Cerebellar cortex (tissue), 1 donor: ENCODE measurements at regions not wholly inside any gene's neighbourhood (a gene's known extent, or its start where the extent isn't known, plus 50 kb on each side); places are given as distances from the start of the nearest gene placed in this dataset.

ENCODE experiments used
- DNase-seq: peaks from one replicate; pipeline ENCODE4 v3.0.0-alpha.2; 2015; ENCODE audit warnings: low spot score

- no peak for DNase-seq
These were observed 87.2 kb upstream of the LIFR start for GRCh38 chr5:38643616-38644015.

GRCh38 chr5:38645508-38645907 lies 89.1 kb upstream of the LIFR start:
- no peak for DNase-seq

GRCh38 chr5:38648703-38649291 lies 92.4 kb upstream of the LIFR start:
- DNase-seq = no peak

- no peak for DNase-seq
These were observed 94.1 kb upstream of the LIFR start for GRCh38 chr5:38650540-38650939.

- DNase-seq = no peak
These were observed 94.5 kb upstream of the LIFR start for GRCh38 chr5:38650946-38651345.

DNA sequence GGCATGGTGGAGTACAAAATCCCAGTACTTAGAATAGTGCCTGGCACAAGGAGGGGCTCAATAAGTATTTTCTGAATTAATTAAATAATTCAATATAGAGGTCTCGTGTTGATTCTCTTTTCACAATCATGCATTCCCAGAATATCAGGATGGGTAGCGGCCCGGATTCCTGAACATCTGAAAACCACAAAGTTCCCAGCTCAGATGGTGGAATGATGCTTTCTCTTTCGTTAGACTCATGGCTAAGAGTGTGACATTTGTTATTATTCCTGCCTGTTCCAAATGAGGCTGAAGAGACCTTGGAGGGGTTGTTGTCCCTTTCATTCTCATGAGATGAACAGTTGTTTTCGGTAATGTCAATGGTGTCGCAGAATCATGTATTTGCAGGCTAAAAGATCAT lies 95.4 kb upstream of the LIFR start:
- DNase-seq = no peak

- no peak for DNase-seq
These were observed 96.9 kb upstream of the LIFR start for GRCh38 chr5:38653389-38653788.

DNA sequence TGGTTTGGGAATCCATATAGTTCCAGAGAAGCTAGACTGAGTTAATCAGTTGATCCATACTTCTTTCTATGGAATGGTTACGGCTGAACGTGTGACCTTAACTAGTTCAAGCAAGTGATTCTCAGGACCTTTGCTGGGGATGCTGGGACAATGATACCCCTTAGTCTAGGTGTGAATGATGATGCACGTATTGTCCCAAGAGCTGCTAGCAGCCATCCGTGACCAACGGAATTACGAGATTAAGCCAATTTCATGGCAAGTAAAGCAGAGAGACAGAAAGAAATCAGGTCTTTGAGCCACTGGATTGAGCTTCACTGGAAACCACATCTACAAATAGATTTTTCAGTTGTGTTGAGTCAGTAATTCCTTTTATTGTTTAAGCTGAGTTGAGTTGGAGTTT lies 99.2 kb upstream of the LIFR start:
- no peak for DNase-seq

DNA sequence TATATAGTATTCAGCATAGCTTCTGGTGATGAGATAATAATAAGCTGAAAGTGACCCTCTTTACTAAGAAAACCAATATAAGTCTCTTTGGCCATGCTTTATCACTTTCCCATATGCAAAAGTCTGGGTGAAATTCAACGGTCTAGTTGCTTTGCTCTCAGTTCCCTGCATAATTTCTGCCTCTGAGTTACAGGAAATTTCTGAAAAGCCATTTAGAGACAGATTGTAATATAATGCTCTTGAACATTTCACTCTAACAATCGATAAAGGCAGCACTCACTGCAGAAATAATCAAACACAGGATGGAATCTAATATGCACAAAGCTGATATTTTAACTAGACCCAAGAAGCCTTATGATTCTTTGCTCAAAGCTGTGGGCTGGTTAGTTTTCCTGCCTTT lies 100.1 kb upstream of the LIFR start:
- no peak for DNase-seq

DNA sequence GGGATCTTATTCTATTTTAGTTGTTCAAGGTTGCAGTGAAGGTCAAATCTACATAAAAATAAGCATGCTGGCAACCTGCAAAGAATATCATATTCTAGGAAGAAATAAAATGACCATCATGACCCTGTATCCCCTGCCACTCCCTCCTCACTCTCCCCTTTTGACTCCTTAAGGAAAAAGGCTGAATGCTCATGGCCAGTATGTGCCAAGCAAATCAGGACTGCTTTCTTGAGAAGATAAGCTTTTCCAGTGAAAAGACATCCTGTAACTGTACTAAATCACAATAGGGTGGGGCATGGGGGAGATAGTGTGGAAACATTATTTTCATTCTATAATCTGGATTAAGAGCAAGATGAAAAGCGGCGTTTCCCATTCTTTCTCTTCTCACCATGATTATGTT lies 100.6 kb upstream of the LIFR start:
- no peak for DNase-seq

- DNase-seq = no peak
These were observed 103.8 kb upstream of the LIFR start for GRCh38 chr5:38660194-38660668.

- no peak for DNase-seq
These were observed 105.6 kb upstream of the LIFR start for GRCh38 chr5:38662090-38662489.

GRCh38 chr5:38663249-38663648 lies 106.8 kb upstream of the LIFR start:
- DNase-seq = no peak

DNA sequence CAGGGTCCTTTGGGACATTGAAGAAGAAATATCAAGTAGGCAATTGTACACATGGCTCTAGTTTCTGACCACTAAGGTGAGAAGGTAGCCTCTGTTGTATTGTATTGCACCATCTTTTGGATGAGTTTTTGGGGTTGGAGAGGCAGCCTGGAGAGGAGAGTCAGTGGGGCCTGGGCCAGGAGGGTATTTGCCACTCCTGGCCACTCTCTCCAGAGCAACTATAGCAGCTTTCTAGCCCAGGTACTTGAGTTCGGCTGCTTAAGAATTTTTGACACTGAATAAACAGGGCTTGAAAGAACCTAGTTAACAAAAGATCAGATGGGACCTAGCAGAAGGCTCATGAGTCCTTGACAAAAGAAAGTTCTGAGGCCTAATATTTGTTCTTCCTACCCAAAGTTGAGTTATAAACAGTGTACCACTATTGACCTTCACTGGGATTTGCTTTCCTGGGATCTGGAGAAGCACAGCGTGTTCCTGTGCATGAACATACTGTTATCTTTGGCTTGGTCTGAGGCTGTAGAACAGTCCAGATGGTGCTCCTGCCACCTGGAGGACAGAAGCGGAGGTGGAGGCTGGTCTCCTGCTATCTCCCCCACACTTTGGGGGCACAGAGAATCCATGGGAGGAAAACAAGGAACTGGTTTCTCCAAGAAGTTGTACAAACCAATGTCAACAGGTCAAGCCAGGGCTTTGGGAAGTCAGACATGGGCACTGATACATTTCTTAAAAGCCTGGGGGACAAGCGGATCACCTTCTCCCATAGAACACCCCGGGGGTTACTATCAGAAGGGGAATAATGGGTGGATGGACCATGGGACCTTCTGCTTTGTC lies 110.4 kb upstream of the LIFR start:
- peak; percentile 18 for DNase-seq

DNA sequence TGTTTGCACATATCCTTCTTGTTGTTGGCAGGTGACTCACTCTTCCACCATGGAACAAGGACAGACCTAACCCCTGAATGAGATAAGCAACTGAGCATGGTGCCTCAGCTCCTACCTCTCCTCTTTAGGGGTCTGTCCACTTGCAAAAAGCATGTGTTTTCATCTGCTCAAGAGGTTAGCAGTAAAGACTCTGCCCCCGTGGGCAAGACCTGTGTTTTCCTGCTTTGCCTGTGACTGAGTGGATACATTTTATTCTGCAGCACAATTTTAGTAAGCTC lies 111.0 kb upstream of the LIFR start:
- DNase-seq = no peak

DNA sequence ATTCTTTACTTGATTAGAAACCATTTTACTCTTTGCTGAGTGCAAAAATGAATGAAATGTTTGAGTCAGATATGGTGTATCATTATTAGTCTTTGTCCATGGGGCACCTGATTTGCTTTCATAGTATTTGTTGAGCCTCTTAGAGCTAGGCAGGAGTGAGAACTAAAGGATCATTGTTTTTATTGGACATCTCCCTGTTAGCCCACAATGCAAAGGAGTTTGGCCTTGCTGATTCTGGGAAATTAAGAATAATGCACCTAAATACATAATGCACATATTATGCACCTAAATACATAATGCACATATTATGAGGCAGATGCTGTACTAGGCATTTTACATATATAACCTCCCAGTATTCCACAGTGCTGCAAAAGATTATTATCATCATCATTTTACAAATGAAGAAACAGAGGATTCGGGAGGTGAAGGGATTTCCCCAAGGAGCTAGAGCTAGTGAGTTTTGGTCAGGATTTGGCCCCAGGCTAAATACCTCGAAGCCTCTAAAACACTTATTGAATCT lies 113.0 kb upstream of the LIFR start:
- no peak for DNase-seq

- no peak for DNase-seq
These were observed 113.6 kb upstream of the LIFR start for GRCh38 chr5:38670066-38670465.

- DNase-seq = no peak
These were observed 114.4 kb upstream of the LIFR start for GRCh38 chr5:38670878-38671277.

DNA sequence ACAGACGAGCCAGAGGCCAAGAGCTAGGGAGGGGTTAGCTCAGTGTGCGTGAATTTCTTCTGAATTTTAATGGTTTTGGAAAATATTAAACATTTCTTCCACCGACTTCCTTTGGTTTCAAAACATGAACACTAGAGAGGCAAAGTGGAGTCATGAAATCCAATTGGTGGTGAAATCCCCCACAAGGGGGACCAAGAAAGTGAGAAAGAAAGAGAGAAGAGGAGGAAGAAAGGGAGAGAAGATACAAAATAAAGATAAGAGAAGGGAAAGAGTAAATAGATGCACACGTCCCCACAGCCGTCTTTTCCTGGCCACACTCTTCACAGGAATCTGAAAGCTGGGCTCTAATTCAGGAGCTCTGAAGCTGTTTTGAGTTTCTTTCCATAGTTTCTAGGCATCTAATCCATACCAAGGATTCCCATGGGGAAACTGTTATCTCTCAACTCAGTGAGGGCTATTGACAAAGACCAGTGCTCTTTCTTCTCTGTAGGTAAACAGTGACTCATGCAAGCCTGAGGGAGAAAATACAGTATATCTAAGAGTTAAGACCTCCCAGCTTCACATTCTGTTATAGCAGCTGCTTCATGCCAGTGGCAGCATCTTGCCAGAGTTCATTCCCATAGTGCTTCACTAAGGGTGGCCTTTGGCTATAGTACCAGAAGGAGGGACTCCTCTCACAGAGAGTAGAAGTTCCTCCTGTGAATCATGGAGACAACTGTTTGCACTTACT lies 115.8 kb upstream of the LIFR start:
- DNase-seq = no peak

DNA sequence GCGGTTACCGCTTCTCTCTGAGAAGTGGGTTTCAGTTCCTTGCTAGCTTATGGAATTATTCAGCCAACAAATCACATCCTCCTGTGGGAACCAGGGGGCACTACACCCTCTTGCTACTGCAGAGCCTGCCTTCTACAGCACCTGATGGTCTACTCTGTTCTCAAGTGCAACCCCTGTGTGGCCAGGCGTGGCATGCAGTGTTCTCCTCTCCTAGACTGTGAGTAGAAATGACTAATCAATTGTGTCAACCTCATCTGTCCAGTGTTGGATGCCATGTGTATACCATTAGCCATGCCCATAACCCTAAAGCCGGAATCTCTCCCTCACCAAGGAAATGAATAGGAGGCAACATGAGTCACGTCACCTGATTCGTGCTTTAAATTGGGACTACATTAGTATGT lies 117.2 kb upstream of the LIFR start:
- no peak for DNase-seq

- no peak for DNase-seq
These were observed 119.0 kb upstream of the LIFR start for GRCh38 chr5:38675443-38675842.

DNA sequence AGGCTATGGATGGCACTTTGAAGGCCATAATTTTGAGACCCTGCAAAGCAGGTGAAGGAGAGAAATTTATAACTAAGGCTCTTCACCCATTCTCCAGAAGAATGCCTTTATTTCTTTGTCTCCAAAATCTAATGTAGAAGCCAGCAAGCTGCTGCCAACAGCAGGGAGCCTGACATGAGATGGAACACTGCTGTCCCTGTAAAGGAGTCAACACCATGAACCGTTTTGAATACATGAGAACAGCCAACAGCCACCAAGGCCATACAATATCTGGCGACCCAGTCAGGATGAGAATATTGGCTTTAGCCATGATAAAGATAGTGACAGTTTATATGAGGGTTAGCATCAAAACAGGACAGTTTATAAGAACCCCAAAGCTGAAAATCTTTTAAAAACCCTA lies 121.2 kb upstream of the LIFR start:
- DNase-seq = no peak

DNA sequence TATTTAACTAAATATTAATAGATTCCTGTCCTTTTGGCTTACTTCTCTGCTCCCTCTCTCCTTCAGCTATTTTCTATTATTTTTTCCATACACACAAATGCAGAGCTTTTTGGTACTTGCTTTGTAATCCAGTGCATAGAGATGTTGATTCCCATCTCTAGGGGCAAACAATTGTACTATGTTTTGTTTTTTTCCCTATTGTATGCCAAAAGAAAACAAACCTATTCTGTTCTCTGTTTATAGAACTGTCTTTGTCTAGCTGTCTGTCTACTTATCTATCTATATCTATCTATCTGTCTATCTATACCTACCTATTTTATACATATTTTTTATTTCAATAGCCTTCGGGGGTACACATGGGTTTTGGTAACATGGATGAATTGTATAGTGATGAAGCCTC lies 121.6 kb upstream of the LIFR start:
- no peak for DNase-seq
